ENCODE measurements at regions not wholly inside any gene's neighbourhood (a gene's known extent, or its start where the extent isn't known, plus 50 kb on each side); places are given as distances from the start of the nearest gene placed in this dataset.

- TF ChIP-seq CTCF (IDR thresholded peaks at IDR 0.05) (no peak), POLR2A (IDR thresholded peaks at IDR 0.05) (no peak)
Observed at GRCh38 chr6:85856235-85856634, 213.5 kb upstream of the SYNCRIP start.

Data from body of pancreas (tissue), 4 donors.